WTC11 (cell line): ENCODE measurements at regions not wholly inside any gene's neighbourhood (a gene's known extent, or its start where the extent isn't known, plus 50 kb on each side); places are given as distances from the start of the nearest gene placed in this dataset.

Experiments used
- ATAC-seq: fragments of 200-7000 bp; cut with Tn5 transposase; 2 replicates; pipeline ENCODE4 v1.10.0; 2021; ENCODE audit warnings: mild to moderate bottlenecking, moderate library complexity
- CTCF ChIA-PET: fragments of 300-600 bp; sonication (Branson Sonifier 250); formaldehyde crosslinking; loops from one replicate; lab custom pipeline; 2021; ENCODE audit warnings: antibody characterized with exemption; lab: Charles Lee
- POLR2A ChIA-PET: fragments of 350-600 bp; sonication (Branson Sonifier 250); formaldehyde crosslinking; loops from one replicate; lab custom pipeline; 2021; ENCODE audit warnings: antibody characterized with exemption; lab: Charles Lee
- DNase-seq: peaks from one replicate; pipeline ENCODE4 v3.0.0; 2021; ENCODE audit warnings: low spot score
- H3K27ac Mint-ChIP-seq: 2 replicates; pipeline ENCODE4 v1.8.0; 2021; ENCODE audit warnings: mixed read lengths
- H3K27me3 Mint-ChIP-seq: 2 replicates; pipeline ENCODE4 v1.8.0; 2021; ENCODE audit warnings: low read depth, mild to moderate bottlenecking, moderate library complexity, mixed read lengths
- H3K36me3 Mint-ChIP-seq: 2 replicates; pipeline ENCODE4 v1.8.0; 2021; ENCODE audit warnings: mixed read lengths
- H3K4me1 Mint-ChIP-seq: 2 replicates; pipeline ENCODE4 v1.8.0; 2022; ENCODE audit warnings: mixed read lengths
- H3K4me3 Mint-ChIP-seq: 2 replicates; pipeline ENCODE4 v1.8.0; 2021; ENCODE audit warnings: mild to moderate bottlenecking, moderate library complexity, mixed read lengths
- H3K9me3 Mint-ChIP-seq: 2 replicates; pipeline ENCODE4 v1.8.0; 2021; ENCODE audit warnings: mixed read lengths
- ATF1 ChIP-seq: sonication (generic); formaldehyde crosslinking; IDR thresholded peaks from 2 replicates; pipeline ENCODE4 v1.8.1; 2023; ENCODE audit warnings: mild to moderate bottlenecking, moderate library complexity, missing genetic modification reagents
- CREB1 ChIP-seq: sonication (generic); formaldehyde crosslinking; IDR thresholded peaks from 2 replicates; pipeline ENCODE4 v1.8.0; 2023; ENCODE audit warnings: mild to moderate bottlenecking, missing genetic modification reagents
- CREM ChIP-seq: sonication (generic); formaldehyde crosslinking; IDR thresholded peaks from 2 replicates; pipeline ENCODE4 v1.8.1; 2022; ENCODE audit warnings: mild to moderate bottlenecking, missing genetic modification reagents, moderate library complexity
- ESRRA ChIP-seq: sonication (generic); formaldehyde crosslinking; IDR thresholded peaks from 2 replicates; pipeline ENCODE4 v1.8.1; 2022; ENCODE audit warnings: mild to moderate bottlenecking, missing genetic modification reagents, borderline replicate concordance
- ETV6 ChIP-seq: sonication (generic); formaldehyde crosslinking; IDR thresholded peaks from 2 replicates; pipeline ENCODE4 v1.8.1; 2022; ENCODE audit warnings: mild to moderate bottlenecking, missing genetic modification reagents
- FOXK1 ChIP-seq: sonication (generic); formaldehyde crosslinking; IDR thresholded peaks from 2 replicates; pipeline ENCODE4 v1.8.0; 2022; ENCODE audit warnings: mild to moderate bottlenecking, moderate library complexity, missing genetic modification reagents
- MXD4 ChIP-seq: fragments of 250-450 bp; sonication (Bioruptor Pico); IDR thresholded peaks from 2 replicates; pipeline ENCODE4 v1.8.0; 2021; ENCODE audit warnings: mild to moderate bottlenecking, moderate library complexity, borderline replicate concordance
- MYBL2 ChIP-seq: sonication (generic); formaldehyde crosslinking; IDR thresholded peaks from 2 replicates; pipeline ENCODE4 v1.8.1; 2023; ENCODE audit warnings: mild to moderate bottlenecking, moderate library complexity, missing genetic modification reagents
- NFYB ChIP-seq: sonication (generic); formaldehyde crosslinking; conservative IDR thresholded peaks from 2 replicates; pipeline ENCODE4 v1.8.0; 2022; ENCODE audit warnings: low read depth, missing genetic modification reagents
- NR3C1 ChIP-seq: sonication (generic); formaldehyde crosslinking; conservative IDR thresholded peaks from 2 replicates; pipeline ENCODE4 v1.8.1; 2023; ENCODE audit warnings: low read depth, mild to moderate bottlenecking, missing genetic modification reagents
- OVOL2 ChIP-seq: fragments of 250-450 bp; sonication (Bioruptor Pico); IDR thresholded peaks from 2 replicates; pipeline ENCODE4 v1.9.0; 2021; ENCODE audit warnings: mild to moderate bottlenecking, borderline replicate concordance
- PRRX2 ChIP-seq: fragments of 250-450 bp; sonication (Bioruptor Pico); IDR thresholded peaks from 2 replicates; pipeline ENCODE4 v1.8.0; 2021; ENCODE audit warnings: mild to moderate bottlenecking
- SMAD4 ChIP-seq: sonication (generic); formaldehyde crosslinking; IDR thresholded peaks from 2 replicates; pipeline ENCODE4 v1.8.0; 2022; ENCODE audit warnings: mild to moderate bottlenecking, missing genetic modification reagents
- TEAD4 ChIP-seq: sonication (generic); formaldehyde crosslinking; IDR thresholded peaks from 2 replicates; pipeline ENCODE4 v1.8.0; 2022; ENCODE audit warnings: mild to moderate bottlenecking, missing genetic modification reagents
- ZNF121 ChIP-seq: sonication (generic); formaldehyde crosslinking; IDR thresholded peaks from 2 replicates; pipeline ENCODE4 v1.8.0; 2023; ENCODE audit warnings: missing genetic modification reagents
- ZNF232 ChIP-seq: sonication (generic); formaldehyde crosslinking; IDR thresholded peaks from 2 replicates; pipeline ENCODE4 v1.8.0; 2022; ENCODE audit warnings: mild to moderate bottlenecking, missing genetic modification reagents
- ZNF263 ChIP-seq: sonication (generic); formaldehyde crosslinking; IDR thresholded peaks from 2 replicates; pipeline ENCODE4 v1.8.1; 2022; ENCODE audit warnings: low read depth, mild to moderate bottlenecking, moderate library complexity, missing genetic modification reagents
- TF ChIP-seq, protein P1 (sequence below): sonication (generic); formaldehyde crosslinking; IDR thresholded peaks from 2 replicates; pipeline ENCODE4 v1.8.1; 2023; ENCODE audit warnings: mild to moderate bottlenecking, moderate library complexity, missing genetic modification reagents
- TF ChIP-seq, protein P2 (sequence below): sonication (generic); formaldehyde crosslinking; IDR thresholded peaks from 2 replicates; pipeline ENCODE4 v1.8.1; 2023; ENCODE audit warnings: mild to moderate bottlenecking, missing genetic modification reagents, moderate library complexity
- TF ChIP-seq, protein P3 (sequence below): fragments of 250-450 bp; sonication (Bioruptor Pico); IDR thresholded peaks from 2 replicates; pipeline ENCODE4 v2.1.2; 2022; ENCODE audit warnings: mild to moderate bottlenecking, moderate library complexity
- TF ChIP-seq, protein P4 (sequence below): sonication (generic); formaldehyde crosslinking; IDR thresholded peaks from 2 replicates; pipeline ENCODE4 v1.8.1; 2022; ENCODE audit warnings: low read depth, missing genetic modification reagents, borderline replicate concordance
- TF ChIP-seq, protein P5 (sequence below): sonication (generic); formaldehyde crosslinking; IDR thresholded peaks from 2 replicates; pipeline ENCODE4 v1.8.0; 2022; ENCODE audit warnings: mild to moderate bottlenecking, missing genetic modification reagents
- TF ChIP-seq, protein P6 (sequence below): sonication (generic); formaldehyde crosslinking; IDR thresholded peaks from 2 replicates; pipeline ENCODE4 v1.8.0; 2022; ENCODE audit warnings: mild to moderate bottlenecking, missing genetic modification reagents
- TF ChIP-seq, protein P7 (sequence below): sonication (generic); formaldehyde crosslinking; IDR thresholded peaks from 2 replicates; pipeline ENCODE4 v1.8.1; 2022; ENCODE audit warnings: mild to moderate bottlenecking, moderate library complexity, missing genetic modification reagents
- TF ChIP-seq, protein P8 (sequence below): sonication (generic); formaldehyde crosslinking; IDR thresholded peaks from 2 replicates; pipeline ENCODE4 v1.8.0; 2023; ENCODE audit warnings: mild to moderate bottlenecking, missing genetic modification reagents

DNA sequence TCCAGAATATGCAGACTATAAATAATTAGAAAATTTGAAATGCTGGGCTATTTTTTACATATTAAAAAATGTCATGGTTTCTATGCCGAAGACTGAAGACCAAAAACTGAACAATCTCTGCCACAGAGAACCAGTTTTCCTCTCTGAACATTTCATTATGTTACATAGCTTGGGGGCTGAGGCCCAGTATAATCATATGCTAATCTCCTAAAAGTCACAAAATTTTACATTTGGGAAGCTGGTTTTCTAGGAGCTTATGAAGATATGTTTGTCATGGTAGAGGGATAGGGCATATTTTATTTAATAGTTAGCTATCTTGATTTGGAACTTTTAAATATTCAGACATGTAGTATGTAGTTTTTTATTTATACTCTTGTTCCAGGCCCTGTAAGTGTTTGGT is 167.8 kb downstream of the GPAT3 start:
- CTCF ChIA-PET = no interaction called here
- POLR2A ChIA-PET = no interaction called here
- Mint-ChIP-seq H3K4me1 (peaks cover 15% of the 10 kb centered on the region), H3K27me3 (no peaks in the 10 kb centered on the region; the same call in 1 of the 2 replicates), H3K9me3 (peaks cover 15% of the 10 kb centered on the region)
- TF ChIP-seq, protein P1, sequence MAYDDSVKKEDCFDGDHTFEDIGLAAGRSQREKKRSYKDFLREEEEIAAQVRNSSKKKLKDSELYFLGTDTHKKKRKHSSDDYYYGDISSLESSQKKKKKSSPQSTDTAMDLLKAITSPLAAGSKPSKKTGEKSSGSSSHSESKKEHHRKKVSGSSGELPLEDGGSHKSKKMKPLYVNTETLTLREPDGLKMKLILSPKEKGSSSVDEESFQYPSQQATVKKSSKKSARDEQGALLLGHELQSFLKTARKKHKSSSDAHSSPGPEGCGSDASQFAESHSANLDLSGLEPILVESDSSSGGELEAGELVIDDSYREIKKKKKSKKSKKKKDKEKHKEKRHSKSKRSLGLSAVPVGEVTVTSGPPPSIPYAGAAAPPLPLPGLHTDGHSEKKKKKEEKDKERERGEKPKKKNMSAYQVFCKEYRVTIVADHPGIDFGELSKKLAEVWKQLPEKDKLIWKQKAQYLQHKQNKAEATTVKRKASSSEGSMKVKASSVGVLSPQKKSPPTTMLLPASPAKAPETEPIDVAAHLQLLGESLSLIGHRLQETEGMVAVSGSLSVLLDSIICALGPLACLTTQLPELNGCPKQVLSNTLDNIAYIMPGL = no peak
- TF ChIP-seq MXD4 (CRISPR knock-in tag) (no peak), OVOL2 (CRISPR knock-in tag) (no peak), SMAD4 (no peak), CREB1 (CRISPR knock-in tag) (no peak), ESRRA (no peak), ZNF263 (CRISPR knock-in tag) (no peak), ZNF121 (no peak), NR3C1 (no peak), ATF1 (CRISPR knock-in tag) (no peak), MYBL2 (no peak), PRRX2 (no peak), NFYB (CRISPR knock-in tag) (no peak), ETV6 (CRISPR knock-in tag) (no peak), TEAD4 (CRISPR knock-in tag) (no peak)
- TF ChIP-seq, protein P2, sequence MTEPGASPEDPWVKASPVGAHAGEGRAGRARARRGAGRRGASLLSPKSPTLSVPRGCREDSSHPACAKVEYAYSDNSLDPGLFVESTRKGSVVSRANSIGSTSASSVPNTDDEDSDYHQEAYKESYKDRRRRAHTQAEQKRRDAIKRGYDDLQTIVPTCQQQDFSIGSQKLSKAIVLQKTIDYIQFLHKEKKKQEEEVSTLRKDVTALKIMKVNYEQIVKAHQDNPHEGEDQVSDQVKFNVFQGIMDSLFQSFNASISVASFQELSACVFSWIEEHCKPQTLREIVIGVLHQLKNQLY (CRISPR knock-in tag) = no peak
- TF ChIP-seq, protein P3, sequence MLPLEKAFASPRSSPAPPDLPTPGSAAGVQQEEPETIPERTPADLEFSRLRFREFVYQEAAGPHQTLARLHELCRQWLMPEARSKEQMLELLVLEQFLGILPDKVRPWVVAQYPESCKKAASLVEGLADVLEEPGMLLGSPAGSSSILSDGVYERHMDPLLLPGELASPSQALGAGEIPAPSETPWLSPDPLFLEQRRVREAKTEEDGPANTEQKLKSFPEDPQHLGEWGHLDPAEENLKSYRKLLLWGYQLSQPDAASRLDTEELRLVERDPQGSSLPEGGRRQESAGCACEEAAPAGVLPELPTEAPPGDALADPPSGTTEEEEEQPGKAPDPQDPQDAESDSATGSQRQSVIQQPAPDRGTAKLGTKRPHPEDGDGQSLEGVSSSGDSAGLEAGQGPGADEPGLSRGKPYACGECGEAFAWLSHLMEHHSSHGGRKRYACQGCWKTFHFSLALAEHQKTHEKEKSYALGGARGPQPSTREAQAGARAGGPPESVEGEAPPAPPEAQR (CRISPR knock-in tag) = no peak
- TF ChIP-seq, protein P4, sequence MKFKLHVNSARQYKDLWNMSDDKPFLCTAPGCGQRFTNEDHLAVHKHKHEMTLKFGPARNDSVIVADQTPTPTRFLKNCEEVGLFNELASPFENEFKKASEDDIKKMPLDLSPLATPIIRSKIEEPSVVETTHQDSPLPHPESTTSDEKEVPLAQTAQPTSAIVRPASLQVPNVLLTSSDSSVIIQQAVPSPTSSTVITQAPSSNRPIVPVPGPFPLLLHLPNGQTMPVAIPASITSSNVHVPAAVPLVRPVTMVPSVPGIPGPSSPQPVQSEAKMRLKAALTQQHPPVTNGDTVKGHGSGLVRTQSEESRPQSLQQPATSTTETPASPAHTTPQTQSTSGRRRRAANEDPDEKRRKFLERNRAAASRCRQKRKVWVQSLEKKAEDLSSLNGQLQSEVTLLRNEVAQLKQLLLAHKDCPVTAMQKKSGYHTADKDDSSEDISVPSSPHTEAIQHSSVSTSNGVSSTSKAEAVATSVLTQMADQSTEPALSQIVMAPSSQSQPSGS = no peak
- TF ChIP-seq, protein P5, sequence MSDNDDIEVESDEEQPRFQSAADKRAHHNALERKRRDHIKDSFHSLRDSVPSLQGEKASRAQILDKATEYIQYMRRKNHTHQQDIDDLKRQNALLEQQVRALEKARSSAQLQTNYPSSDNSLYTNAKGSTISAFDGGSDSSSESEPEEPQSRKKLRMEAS (CRISPR knock-in tag) = no peak
- TF ChIP-seq, protein P6, sequence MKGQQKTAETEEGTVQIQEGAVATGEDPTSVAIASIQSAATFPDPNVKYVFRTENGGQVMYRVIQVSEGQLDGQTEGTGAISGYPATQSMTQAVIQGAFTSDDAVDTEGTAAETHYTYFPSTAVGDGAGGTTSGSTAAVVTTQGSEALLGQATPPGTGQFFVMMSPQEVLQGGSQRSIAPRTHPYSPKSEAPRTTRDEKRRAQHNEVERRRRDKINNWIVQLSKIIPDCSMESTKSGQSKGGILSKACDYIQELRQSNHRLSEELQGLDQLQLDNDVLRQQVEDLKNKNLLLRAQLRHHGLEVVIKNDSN (CRISPR knock-in tag) = no peak
- TF ChIP-seq, all 79 proteins: peak for 0
- H3K36me3 Mint-ChIP-seq = peaks cover 8% of the 10 kb centered on the region
- no peak overlapping the region for H3K27ac Mint-ChIP-seq
- no peak for DNase-seq
- ATAC-seq = no peak
- H3K4me3 Mint-ChIP-seq = no peak overlapping the region

DNA sequence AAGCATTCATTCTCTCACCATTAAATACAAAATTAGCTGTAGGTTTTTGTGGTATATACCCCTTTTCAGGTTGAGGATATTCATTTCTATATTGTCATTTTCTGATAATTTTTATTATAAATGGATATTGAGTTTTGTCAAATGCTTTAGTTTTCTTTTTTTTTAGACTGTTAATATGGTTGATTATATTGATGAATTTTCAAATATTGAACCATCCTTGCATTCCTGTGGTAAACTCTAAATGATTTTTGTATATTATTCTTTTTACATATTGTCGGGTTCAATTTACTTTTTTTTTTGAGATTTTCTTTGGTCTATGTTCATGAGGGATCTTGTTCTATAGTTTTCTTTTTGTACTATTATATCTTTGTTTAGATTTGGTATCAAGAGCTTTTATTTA is 165.1 kb downstream of the GPAT3 start:
- DNase-seq = no peak
- Mint-ChIP-seq H3K27ac (no peak overlapping the region), H3K27me3 (no peaks in the 10 kb centered on the region; the same call in 1 of the 2 replicates), H3K9me3 (peaks cover 15% of the 10 kb centered on the region), H3K4me3 (no peak overlapping the region), H3K4me1 (no peaks in the 10 kb centered on the region), H3K36me3 (peaks cover 8% of the 10 kb centered on the region)
- no peak for ATAC-seq
- CTCF ChIA-PET = no interaction called here
- POLR2A ChIA-PET = no interaction called here
- TF ChIP-seq NFYB (CRISPR knock-in tag) (no peak), FOXK1 (CRISPR knock-in tag) (no peak), ZNF232 (CRISPR knock-in tag) (no peak), CREM (CRISPR knock-in tag) (no peak), SMAD4 (no peak)
- TF ChIP-seq, protein P7, sequence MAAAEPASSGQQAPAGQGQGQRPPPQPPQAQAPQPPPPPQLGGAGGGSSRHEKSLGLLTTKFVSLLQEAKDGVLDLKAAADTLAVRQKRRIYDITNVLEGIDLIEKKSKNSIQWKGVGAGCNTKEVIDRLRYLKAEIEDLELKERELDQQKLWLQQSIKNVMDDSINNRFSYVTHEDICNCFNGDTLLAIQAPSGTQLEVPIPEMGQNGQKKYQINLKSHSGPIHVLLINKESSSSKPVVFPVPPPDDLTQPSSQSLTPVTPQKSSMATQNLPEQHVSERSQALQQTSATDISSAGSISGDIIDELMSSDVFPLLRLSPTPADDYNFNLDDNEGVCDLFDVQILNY (CRISPR knock-in tag) = no peak
- TF ChIP-seq, protein P8, sequence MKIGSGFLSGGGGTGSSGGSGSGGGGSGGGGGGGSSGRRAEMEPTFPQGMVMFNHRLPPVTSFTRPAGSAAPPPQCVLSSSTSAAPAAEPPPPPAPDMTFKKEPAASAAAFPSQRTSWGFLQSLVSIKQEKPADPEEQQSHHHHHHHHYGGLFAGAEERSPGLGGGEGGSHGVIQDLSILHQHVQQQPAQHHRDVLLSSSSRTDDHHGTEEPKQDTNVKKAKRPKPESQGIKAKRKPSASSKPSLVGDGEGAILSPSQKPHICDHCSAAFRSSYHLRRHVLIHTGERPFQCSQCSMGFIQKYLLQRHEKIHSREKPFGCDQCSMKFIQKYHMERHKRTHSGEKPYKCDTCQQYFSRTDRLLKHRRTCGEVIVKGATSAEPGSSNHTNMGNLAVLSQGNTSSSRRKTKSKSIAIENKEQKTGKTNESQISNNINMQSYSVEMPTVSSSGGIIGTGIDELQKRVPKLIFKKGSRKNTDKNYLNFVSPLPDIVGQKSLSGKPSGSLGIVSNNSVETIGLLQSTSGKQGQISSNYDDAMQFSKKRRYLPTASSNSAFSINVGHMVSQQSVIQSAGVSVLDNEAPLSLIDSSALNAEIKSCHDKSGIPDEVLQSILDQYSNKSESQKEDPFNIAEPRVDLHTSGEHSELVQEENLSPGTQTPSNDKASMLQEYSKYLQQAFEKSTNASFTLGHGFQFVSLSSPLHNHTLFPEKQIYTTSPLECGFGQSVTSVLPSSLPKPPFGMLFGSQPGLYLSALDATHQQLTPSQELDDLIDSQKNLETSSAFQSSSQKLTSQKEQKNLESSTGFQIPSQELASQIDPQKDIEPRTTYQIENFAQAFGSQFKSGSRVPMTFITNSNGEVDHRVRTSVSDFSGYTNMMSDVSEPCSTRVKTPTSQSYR (CRISPR knock-in tag) = no peak
- TF ChIP-seq, protein P3 (CRISPR knock-in tag) = no peak
